Adrenal gland (tissue), 5 donors: ENCODE measurements at regions not wholly inside any gene's neighbourhood (a gene's known extent, or its start where the extent isn't known, plus 50 kb on each side); places are given as distances from the start of the nearest gene placed in this dataset.

ENCODE experiments used
- CTCF ChIP-seq, 6 experiments: fragments of 450-650 bp in 4 of 6; fragments of 200-600 bp in 2 of 6; sonication (generic) in 1 of 6; IDR thresholded peaks; 1 replicate in 5 of 6; 2 replicates in 1 of 6; pipeline versions ENCODE4 v1.5.1 to v1.8.0; 2016 to 2021; ENCODE audit warnings: antibody characterized with exemption in 6 of 6, mild to moderate bottlenecking in 2 of 6, moderate library complexity in 1 of 6
- POLR2A ChIP-seq, 2 donors: fragments of 450-650 bp; IDR thresholded peaks; one replicate each; pipeline ENCODE4 v1.6.1; 2017; ENCODE audit warnings: antibody characterized with exemption in 2 of 2, mild to moderate bottlenecking in 2 of 2, moderate library complexity in 1 of 2
- donor health status: DM: no; HTN: no; CAD: no.

- TF ChIP-seq POLR2A (IDR thresholded peaks at IDR 0.05) = no peak
- TF ChIP-seq CTCF (IDR thresholded peaks at IDR 0.05) = no peak
These were observed 287.0 kb downstream of the ZIC4 start for GRCh38 chr3:147119346-147119745.
